Kidney capillary endothelial cell (primary cell): ENCODE measurements at regions not wholly inside any gene's neighbourhood (a gene's known extent, or its start where the extent isn't known, plus 50 kb on each side); places are given as distances from the start of the nearest gene placed in this dataset.

ENCODE experiments used
- DNase-seq: peaks from one replicate; pipeline ENCODE4 v3.0.0-alpha.2; 2018; ENCODE audit warnings: low spot score

DNA sequence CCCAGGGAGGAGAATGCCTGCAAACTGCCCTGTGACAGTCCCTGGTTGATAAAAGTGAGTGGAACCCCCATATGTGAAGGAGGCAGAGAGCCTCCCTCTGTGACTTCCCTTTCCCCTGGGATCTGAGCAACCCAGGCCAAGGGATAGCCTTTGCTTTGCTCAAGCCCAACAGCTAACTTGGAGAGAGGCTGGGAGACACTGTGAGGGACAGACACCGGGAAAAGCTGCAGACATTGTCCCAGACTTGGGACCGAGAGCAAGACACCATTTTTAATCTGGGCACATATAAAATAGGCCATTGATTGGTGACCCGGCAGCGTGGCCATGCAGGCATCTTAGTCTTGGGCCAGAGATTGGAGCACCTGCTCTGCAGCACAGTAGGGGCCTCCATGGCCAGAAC, 96.1 kb upstream of the SALL3 start:
- DNase-seq: no peak

DNA sequence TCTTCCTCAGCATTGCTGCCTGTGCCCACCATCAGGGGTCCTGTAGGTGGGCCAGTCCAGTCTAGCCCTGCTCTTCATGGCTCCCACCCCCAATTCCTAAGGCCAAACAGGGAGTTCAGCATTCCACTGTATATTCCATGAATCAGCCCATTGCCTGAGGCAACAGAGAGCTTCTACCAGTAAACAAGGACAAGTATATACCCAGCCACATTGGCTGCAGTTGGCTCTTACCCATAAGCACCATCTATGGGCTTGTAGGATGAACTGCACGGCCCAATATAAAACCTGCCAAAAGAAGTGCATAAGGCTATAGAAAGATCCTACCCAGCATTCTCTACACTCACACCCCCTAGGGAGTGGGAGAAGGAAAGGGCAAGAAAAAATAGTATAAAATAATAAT, 95.1 kb upstream of the SALL3 start:
- DNase-seq: no peak

DNA sequence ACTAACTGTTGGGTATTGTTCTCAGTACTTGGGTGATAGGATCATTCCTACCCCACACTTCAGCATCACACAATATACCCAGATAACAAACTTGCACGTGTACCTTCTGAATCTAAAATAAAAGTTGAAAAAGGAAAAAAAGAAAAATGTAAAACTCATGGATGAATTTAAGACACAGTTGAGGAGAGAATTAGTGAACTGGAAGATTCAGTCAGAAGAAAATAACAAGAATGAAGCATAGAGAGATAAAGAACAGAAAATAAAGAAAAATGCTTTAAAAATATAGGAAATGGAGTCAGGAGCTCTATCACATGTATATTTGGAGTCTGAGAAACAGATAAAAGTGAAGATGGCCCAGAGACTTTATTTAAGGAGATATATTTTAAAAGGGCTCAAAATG, 90.4 kb upstream of the SALL3 start:
- no peak for DNase-seq

DNA sequence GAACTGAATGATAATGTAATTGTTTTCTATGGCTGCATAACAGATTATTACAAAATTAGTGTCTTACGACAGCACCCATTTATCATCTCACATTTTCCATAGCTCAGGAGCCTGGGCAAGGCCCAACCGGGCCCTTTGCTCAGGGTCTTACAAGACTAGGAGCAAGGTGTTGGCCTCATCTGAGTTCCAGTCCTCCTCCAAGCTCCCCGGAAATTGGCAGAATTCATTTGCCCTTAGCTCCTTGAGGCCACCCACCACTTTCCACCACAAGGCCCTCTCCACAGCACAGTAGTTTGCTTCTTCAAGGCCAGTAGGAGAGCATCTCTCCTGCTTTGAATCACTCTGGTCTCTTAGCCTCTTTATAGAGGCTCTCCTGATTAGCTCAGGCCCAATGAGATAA, 89.2 kb upstream of the SALL3 start:
- DNase-seq: no peak

DNA sequence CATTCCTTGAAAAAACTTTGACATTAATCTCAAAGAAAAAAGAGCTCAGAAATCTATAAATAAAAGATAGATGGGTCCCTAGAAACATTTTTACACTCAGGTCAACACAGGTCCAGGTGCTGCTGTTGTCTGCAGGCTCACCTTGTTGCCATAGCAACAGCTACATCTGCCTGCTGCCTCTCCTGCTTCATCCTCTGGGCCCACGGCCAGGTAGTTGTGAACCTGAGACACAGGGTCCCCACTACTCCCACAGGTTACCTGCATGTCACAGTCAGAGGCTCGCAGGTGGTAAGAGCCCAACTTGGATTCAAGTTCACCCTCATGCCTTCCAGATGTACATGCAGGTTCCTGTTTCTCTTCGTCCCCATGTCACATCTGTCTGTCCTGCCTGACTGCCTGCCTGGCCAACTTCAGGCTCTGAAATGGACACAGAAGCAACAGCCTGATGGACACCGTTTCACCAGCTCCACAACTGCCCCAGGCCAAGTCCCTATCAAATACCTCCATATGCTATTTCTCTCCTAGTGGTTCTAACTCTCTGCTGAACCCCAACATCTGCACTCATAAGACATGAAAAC, 88.3 kb upstream of the SALL3 start:
- DNase-seq: no peak

DNA sequence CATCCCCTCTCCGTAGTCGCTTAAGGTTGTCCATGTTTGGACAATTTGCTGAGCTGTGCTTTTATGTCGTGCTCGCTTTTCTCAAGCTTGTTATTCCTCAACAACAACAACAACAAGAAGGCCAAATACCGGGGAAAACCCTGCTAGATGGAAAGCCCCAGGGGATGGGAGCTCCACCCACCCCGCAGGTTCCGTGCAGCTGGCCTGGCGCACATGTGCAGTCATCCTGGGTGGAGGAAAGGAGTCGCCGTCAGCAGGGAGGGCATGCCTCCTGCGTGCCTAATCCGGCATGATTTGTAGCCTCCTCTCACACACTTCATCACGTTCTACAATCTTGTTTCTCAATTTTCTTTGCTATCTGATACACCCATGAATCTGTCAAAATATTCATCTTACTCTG, 87.4 kb upstream of the SALL3 start:
- DNase-seq: no peak

DNA sequence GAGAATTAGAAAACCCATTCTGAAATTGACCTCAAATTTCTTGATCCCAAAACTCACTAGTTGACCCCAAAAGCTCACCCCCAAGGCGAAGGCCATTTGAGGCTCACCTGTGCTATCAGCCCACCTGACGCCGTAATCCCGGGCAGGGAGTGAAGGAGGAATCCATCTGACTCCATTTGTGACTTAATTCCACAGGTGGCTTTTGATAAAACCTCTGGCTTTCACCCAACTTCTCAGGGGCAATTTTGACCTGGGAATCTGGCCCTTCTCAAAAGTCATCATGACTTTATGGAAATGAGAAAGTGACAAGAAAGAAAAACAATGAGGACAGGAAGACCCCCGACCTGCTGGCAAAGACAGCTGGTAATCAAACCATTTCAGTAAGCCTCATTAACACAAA, 86.9 kb upstream of the SALL3 start:
- no peak for DNase-seq

DNA sequence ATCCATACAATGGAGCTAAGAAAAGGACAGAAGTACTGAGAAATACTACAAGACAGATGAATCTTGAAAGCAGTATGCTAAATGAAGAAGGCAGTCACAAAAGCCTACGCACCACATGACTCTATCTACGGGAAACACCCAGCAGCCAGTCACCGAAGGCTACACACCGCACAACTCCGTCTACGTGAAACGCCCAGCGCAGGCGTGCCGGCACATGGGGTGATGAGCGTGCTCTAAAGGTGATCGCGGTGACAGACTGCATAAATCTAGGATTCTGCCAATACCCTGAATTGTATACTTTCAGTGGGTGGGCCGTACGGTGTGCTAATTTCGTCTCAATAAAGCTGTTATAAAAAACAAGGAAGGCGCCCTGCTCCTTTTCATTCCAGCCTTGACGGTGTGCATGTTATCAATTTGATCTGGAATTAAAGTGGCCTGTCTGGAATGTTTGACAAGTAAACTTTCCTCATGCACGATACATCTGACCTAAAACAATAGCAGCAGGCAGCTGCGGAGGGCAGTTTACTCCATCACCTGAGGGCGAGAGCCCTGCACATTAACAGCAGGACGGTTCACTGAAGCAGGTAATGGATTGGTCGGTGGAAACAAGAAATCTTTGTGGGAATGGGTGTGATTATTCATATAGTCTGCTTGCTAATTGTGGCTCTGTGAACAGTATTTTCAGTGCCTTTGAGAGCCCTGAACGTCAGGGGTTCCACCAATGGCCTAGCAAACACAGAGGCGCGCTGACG, 86.2 kb upstream of the SALL3 start:
- no peak for DNase-seq

DNA sequence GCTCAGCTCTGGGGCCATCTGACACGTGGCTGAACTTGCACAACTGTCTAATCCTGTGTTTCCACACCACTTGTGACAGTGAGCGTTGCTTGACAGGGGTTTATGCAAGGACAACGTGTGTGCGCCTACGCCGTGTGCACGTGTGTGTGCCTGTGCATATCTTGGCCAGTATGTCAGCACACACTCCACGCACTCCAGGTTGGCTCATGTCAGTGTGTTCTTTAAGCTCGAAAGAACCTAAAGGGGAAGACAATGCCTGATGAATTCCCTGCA, 85.6 kb upstream of the SALL3 start:
- no peak for DNase-seq

DNA sequence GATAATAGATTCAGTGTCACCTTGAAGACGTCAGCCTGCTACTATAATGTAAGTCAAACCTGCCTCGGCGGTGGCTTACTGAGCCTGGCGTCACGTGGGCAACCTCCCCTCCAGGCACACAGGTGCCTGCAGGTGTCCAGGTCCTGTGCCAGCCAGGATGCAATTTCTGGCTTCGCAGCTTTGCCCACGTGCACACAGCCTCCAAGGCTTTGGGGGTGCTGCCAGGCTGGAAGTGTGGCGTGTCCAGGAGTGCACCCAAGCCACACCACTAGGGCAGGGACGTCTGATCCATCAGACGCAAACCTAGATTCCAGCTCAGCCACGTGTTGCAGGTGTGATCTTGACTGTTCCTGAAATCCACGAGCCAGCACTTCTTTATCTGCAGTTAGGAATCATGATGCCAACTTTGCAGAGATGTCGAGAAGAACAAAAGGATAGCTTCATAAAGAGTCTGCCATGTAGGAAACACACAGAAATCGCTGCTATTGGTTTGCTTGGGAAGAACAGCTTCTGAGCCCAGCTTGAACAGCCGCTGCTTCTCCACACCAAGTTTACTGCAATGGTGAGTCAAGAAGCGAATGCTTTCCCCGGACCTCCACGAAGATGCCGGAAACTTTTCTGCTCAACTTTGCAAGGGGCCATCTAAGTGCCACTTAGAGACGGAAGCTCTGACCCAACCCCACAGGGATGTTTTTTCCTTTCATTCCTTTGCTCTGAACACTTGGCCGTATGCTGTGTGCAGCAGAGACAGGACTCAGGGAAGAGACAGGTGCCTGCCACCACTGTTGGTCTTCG, 84.2 kb upstream of the SALL3 start:
- no peak for DNase-seq

DNA sequence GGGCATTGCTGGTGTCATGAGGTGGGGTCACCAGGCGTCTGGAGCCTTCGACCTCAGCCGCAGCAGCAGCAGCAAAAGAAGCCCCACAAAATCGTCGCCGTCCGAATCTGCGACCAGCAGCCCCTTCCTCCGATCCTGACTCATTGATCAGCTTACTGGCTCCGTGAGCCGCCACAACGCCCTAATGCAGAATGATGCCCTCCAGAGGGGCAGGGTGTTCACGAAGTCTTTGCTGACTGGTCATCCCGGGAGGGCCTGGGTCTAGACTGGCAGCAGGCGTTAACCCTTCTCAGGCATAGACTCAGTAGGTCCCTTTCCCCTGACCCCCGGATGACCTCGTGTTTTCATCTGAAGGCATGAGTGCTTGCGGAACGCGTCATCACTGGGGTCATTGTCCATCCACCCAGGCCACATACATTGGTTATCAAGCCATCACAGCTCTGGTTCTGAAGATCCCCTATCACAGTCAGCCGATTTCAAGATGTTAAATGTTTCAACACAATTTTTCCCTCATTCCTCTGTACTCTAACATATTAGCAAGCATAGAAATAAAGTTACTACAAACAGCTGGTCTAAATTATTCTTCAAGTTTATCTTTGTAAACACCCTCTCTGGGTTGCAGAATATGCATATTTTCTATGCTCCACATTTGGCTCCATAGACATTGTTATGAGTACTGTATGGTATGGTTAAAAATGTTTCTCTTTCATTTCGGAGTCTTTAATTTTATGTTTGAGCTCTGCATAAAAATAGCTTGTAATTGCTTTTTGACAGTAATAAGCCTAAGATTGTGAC, 83.3 kb upstream of the SALL3 start:
- DNase-seq: no peak

DNA sequence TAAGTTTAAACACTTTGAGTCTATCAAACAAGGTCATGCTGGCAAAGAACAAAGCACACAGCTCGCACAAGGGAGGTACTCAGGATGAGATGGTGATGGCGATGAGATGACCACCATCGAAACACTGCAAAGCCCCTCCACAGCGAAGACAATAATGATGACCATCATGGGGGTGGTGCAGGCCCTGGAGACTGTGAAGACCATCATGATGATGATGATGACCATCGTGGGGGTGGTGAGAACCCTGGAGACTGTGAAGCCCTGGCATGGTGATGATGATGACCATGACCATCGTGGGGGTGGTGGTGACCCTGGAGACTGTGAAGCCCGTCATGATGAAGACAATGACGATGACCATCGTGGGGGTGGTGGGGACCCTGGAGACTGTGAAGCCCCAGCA, 81.6 kb upstream of the SALL3 start:
- no peak for DNase-seq

DNA sequence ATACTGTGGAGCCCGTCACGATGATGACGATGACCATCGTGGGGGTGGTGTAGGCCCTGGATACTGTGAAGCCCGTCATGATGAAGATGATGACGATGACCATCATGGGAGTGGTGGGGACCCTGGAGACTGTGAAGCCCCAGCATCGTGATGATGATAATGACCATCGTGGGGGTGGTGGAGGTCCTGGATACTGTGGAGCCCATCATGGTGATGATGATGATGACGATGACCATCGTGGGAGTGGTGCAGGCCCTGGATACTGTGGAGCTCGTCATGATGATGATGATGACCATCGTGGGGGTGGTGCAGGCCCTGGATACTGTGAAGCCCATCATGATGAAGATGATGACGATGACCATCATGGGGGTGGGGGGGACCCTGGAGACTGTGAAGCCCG, 81.0 kb upstream of the SALL3 start:
- DNase-seq: no peak

DNA sequence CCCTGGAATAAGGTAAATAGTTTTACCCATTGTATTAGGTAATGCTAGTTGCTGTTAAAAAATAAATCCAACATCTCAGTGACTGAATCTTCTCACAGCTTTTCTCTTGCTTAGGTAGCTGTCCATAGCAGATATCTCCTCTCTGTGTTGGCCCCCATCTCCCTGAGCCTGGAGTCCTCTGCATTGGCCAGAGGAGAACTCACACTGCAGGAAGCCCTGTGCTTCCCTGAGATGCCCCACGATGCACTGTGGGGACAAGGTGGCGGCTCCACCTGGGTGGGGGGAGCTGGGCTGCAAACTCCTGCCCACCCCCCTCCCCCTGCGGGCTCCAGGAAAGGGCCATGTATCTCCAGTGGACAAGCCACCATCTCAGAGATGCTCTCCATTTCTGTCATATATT, 80.4 kb upstream of the SALL3 start:
- no peak for DNase-seq

DNA sequence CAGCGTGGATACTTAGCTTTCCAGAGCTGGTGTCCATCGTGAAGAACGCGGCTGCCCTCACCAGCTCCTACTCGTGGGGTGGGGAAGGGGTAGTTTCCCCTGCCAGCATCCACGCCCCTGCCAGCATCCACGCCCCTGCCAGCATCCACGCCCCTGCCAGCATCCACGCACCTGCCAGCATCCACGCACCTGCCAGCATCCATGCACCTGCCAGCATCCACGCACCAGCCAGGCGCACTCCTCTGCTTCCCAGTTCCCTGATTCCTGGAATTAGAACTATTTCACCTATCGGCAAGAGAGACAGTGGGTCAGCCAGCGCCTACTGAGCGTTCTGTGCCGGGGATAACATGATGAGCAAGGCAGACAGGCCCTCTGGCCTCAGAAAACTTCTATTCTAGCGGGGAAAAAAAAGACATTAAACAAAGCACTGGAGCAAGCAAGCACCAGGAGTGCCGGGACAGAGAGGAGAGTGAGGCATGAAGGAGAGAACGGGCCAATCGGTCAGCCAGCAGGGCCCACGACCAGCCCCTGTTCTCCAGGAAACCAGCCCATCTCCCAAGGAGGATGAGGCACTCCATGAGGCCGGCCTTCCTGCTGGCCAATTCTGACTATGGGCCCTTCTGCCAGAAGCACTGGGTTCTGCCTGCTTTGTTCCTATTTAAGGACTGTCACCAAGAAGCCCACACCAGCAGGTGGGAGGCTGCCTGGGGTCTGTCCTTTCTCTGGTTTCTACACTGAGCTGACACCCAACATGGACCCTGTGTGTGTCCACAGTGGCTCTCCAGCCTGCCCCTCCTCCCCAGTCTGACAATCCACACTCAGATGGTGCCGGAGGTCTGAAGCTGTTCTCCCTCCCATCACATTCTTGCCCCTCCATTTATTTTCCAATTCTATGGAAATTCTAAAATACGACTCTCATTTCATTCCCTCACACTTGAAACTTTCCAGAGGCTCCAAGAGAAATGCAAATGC, 78.4 kb upstream of the SALL3 start:
- no peak for DNase-seq

DNA sequence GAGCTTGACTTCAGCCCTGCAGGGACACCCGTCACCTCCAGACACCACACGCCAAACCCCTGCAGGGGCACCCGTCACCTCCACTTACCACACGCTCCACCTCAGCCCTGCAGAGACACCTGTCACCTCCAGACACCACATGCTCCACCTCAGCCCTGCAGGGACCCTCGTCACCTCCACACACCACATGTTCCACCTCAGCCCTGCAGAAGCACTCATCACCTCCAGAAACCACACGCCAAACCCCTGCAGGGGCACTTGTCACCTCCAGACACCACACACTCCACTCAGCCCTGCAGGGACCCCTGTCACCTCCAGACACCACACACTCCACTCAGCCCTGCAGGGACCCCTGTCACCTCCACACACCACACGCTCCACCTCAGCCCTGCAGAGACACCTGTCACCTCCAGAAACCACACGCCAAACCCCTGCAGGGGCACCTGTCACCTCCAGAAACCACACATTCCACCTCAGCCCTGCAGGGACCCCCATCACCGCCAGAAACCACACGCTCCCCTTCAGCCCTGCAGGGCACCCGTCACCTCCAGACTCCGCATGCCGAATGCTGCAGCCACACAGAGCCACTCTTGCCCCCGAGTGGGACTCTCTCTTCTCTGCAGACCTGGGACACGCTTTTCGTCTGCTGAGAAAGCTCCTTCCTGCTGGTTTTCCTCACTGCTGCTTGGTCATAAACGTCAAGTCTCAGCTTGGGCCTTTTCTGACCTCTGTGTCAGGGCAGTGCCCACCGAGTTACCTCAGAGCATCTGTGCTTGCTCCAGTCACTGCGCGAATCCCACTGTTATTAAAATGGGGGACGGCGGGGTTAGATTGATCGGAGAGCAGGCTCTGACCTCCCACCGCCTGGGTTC, 77.5 kb upstream of the SALL3 start:
- no peak for DNase-seq

DNA sequence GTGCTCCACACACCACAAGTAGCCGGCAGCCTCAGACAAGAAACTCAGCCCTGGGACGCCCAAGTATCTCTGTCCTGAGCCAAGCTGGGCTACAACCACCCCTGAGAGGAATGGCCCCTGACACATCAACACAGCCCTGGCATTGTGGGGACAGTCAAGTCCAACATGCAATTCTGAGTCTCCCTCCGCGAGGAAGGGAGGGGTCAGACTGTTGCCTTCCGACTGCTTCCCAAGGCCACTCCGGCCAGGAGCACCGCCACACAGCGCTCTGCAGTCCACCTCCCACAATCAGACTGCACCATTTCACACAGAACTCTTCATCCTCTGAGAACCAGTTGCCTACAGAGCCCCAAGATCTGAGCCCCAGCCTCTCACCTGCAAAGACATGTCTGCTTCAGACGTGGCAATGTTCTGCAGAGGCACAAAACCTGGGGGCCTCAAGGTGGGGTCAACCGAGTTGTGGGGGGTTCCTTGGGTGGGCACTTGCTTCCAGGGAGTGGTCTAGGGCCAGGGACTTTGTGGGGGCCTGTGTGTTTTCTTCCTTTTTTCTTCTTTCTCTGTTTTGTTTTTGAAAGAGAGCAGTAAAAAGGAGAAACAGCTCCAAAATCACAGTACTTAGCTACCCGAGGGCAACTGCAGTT, 76.7 kb upstream of the SALL3 start:
- no peak for DNase-seq

DNA sequence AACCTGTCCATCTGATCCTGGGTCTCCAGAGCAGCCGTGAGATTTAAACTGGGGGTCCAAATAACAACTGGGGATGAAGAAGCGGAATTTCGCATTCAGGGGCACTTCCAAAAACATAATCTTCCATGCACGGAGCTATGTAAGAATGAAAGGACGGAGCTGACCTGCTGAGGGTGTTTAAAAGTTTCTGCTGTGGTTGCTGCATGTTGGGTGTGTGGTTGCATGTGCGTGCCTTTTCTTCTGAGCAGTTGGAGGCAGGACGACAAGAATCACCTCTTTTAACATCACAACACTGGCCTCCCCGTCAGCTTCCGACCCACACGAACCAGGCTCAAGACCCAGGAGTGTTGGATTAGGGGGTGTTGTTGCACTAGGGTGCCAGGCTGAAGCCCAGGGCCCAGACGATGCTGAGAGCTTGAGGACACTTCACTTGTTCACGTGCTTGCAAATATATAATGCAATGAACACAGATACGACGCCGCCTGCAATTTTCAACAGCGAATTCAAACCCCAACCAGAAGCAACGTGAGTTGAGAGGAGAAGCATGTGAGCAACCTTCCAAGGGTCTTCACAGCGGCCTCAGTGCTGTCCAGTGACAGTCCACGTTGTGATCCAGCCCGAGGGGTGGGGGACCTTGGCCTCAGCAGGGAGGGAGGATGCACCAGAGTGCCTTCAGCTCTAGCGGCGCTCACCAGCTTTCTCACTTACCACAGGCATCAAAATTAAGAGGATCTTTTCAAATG, 76.0 kb upstream of the SALL3 start:
- no peak for DNase-seq

DNA sequence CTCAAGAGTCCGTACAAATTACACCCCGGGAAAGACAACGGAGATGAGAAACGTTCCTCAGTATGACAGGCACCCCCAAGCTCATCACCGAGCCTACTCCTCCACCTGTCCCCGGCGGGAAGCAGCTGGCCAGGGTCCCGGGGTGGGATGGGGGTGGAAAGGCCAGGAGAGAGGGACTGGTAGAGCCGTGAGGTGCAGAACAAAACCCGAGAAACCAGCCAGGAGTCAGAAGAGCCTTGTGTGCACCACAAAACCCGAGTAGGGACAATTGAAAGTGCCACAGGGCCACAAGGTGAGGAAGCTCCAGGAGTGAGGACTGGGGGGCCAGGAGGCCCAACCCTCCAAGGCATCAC, 75.5 kb upstream of the SALL3 start:
- no peak for DNase-seq

DNA sequence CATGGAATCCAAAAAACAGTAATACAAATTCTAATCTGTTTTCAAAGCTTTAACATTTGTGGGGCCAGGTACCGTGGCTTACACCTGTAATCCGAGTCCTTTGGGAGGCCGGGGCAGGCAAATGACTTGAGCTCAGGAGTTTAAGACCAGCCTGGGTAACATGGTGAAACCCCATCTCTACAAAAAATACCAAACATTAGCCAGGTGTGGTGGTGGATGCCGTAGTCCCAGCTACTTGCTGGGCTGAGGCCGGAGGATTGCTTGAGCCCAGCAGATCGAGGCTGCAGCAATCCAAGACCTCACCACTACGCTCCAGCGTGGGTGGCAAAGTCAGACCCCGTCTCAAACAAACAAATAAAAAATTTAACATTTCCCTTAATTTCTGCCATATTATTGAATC, 74.3 kb upstream of the SALL3 start:
- no peak for DNase-seq
